ENCODE measurements at regions not wholly inside any gene's neighbourhood (a gene's known extent, or its start where the extent isn't known, plus 50 kb on each side); places are given as distances from the start of the nearest gene placed in this dataset.
"Not testable (repeated sequence)": the region's sequence is repeated elsewhere in the genome, so short reads cannot be mapped to it uniquely, and the experiment has no call there.

- DNase-seq (ENCODE audit: low read depth) = no peak
- H3K4me3 ChIP-seq (replicated peaks; ENCODE audit: low read depth, low read length) = no peak overlapping the region
- TF ChIP-seq CTCF (IDR thresholded peaks at IDR 0.05; ENCODE audit: low read length, missing control alignments) = no peak
Measured at GRCh38 chr5:92674321-92674720, 906.7 kb downstream of the NR2F1-AS1 start.

- no peak overlapping the region for H3K4me3 ChIP-seq (replicated peaks; ENCODE audit: low read depth, low read length)
- no peak for DNase-seq (ENCODE audit: low read depth)
- TF ChIP-seq CTCF (IDR thresholded peaks at IDR 0.05; ENCODE audit: low read length, missing control alignments) = no peak
Measured at GRCh38 chr5:92665506-92665905, 915.5 kb downstream of the NR2F1-AS1 start.

GRCh38 chr5:92662741-92663140 lies 918.3 kb downstream of the NR2F1-AS1 start:
- H3K4me3 ChIP-seq (replicated peaks; ENCODE audit: low read depth, low read length) = no peak overlapping the region
- no peak for DNase-seq (ENCODE audit: low read depth)
- no peak for TF ChIP-seq CTCF (IDR thresholded peaks at IDR 0.05; ENCODE audit: low read length, missing control alignments)

GRCh38 chr5:92659246-92659645 lies 921.8 kb downstream of the NR2F1-AS1 start:
- H3K4me3 ChIP-seq (replicated peaks; ENCODE audit: low read depth, low read length) = no peak overlapping the region
- DNase-seq (ENCODE audit: low read depth) = no peak
- no peak for TF ChIP-seq CTCF (IDR thresholded peaks at IDR 0.05; ENCODE audit: low read length, missing control alignments)

- DNase-seq (ENCODE audit: low read depth) = not testable (repeated sequence)
Measured at GRCh38 chr5:92654601-92655000, 926.4 kb downstream of the NR2F1-AS1 start.

GRCh38 chr5:92653730-92654461 lies 927.1 kb downstream of the NR2F1-AS1 start:
- H3K4me3 ChIP-seq (replicated peaks; ENCODE audit: low read depth, low read length) = no peak overlapping the region
- no peak for DNase-seq (ENCODE audit: low read depth)
- no peak for TF ChIP-seq CTCF (IDR thresholded peaks at IDR 0.05; ENCODE audit: low read length, missing control alignments)

More at GRCh38 chr5:92654601-92655000, 926.4 kb downstream of the NR2F1-AS1 start:
- H3K4me3 ChIP-seq (replicated peaks; ENCODE audit: low read depth, low read length) = not testable (repeated sequence)

GRCh38 chr5:92652756-92653155 lies 928.3 kb downstream of the NR2F1-AS1 start:
- DNase-seq (ENCODE audit: low read depth) = no peak
- no peak for TF ChIP-seq CTCF (IDR thresholded peaks at IDR 0.05; ENCODE audit: low read length, missing control alignments)
- H3K4me3 ChIP-seq (replicated peaks; ENCODE audit: low read depth, low read length) = no peak overlapping the region
